OCI-LY1 (cell line): ENCODE measurements at regions not wholly inside any gene's neighbourhood (a gene's known extent, or its start where the extent isn't known, plus 50 kb on each side); places are given as distances from the start of the nearest gene placed in this dataset.

Source experiments
- H2AFZ ChIP-seq: fragments of 200-600 bp; sonication (generic), shearing (Covaris generic); 2 replicates; pipeline ENCODE4 v1.6.0; 2014; ENCODE audit warnings: antibody characterized with exemption, mild to moderate bottlenecking, low read length
- H3F3A ChIP-seq: fragments of 200-600 bp; sonication (generic), shearing (Covaris generic); 2 replicates; pipeline ENCODE4 v1.6.0; 2014; ENCODE audit warnings: mild to moderate bottlenecking, antibody characterized with exemption, low read length, moderate library complexity; ENCODE audit not compliant: insufficient read depth
- H3K27ac ChIP-seq: fragments of 200-600 bp; sonication (generic); 2 replicates; pipeline ENCODE4 v1.5.1; 2014; ENCODE audit warnings: low read length, mixed run types, mild to moderate bottlenecking, low read depth; ENCODE audit not compliant: poor library complexity, severe bottlenecking
- H3K27me3 ChIP-seq: fragments of 200-600 bp; sonication (generic); 2 replicates; pipeline ENCODE4 v1.6.0; 2014; ENCODE audit warnings: antibody characterized with exemption, mild to moderate bottlenecking, low read length, moderate library complexity; ENCODE audit not compliant: insufficient read depth
- H3K36me3 ChIP-seq: fragments of 200-600 bp; sonication (generic); 2 replicates; pipeline ENCODE4 v1.6.1; 2014; ENCODE audit warnings: mild to moderate bottlenecking, antibody characterized with exemption, low read length, moderate library complexity, mixed read lengths; ENCODE audit not compliant: insufficient read depth
- H3K4me1 ChIP-seq: fragments of 200-600 bp; sonication (generic); 2 replicates; pipeline ENCODE4 v1.5.1; 2014; ENCODE audit warnings: mild to moderate bottlenecking, low read length, moderate library complexity; ENCODE audit not compliant: insufficient read depth, severe bottlenecking
- H3K4me2 ChIP-seq: fragments of 200-600 bp; sonication (generic), shearing (Covaris generic); 2 replicates; pipeline ENCODE4 v1.6.1; 2014; ENCODE audit warnings: low read length
- H3K4me3 ChIP-seq: fragments of 200-600 bp; sonication (generic); 2 replicates; pipeline ENCODE4 v1.5.1; 2014; ENCODE audit warnings: low read length, low read depth, mild to moderate bottlenecking, mixed read lengths; ENCODE audit not compliant: poor library complexity, severe bottlenecking
- H3K79me2 ChIP-seq: fragments of 200-600 bp; shearing (Covaris generic); 2 replicates; pipeline ENCODE4 v1.6.1; 2016; ENCODE audit warnings: mixed run types, low read length, mixed read lengths; ENCODE audit not compliant: insufficient read depth
- H3K9ac ChIP-seq: fragments of 200-600 bp; sonication (generic), shearing (Covaris generic); 2 replicates; pipeline ENCODE4 v1.6.1; 2014; ENCODE audit warnings: mild to moderate bottlenecking, low read length, mixed read lengths
- H3K9me2 ChIP-seq: fragments of 200-600 bp; sonication (generic), shearing (Covaris generic); 2 replicates; pipeline ENCODE4 v1.6.1; 2014; ENCODE audit warnings: low read depth, mild to moderate bottlenecking, low read length, mixed read lengths
- H3K9me3 ChIP-seq: fragments of 200-600 bp; shearing (Covaris generic); 2 replicates; pipeline ENCODE4 v1.6.1; 2014; ENCODE audit warnings: low read length, mixed read lengths
- H4K20me1 ChIP-seq: fragments of 200-600 bp; sonication (generic), shearing (Covaris generic); 2 replicates; pipeline ENCODE4 v1.6.0; 2016; ENCODE audit warnings: mild to moderate bottlenecking, low read length; ENCODE audit not compliant: insufficient read depth
- CTCF ChIP-seq: fragments of 200-600 bp; sonication (generic), shearing (Covaris generic); IDR thresholded peaks from 2 replicates; pipeline ENCODE4 v1.5.1; 2017; ENCODE audit warnings: mild to moderate bottlenecking, antibody characterized with exemption, low read length, moderate library complexity, mixed read lengths
- EZH2 ChIP-seq: fragments of 200-600 bp; sonication (generic), shearing (Covaris generic); IDR thresholded peaks from 2 replicates; pipeline ENCODE4 v1.8.0; 2017; ENCODE audit warnings: borderline replicate concordance, mixed run types, mild to moderate bottlenecking, antibody characterized with exemption, low read length, moderate library complexity, mixed read lengths

- Histone ChIP-seq H3K79me2 (no peaks in the 10 kb centered on the region), H3K27ac (no peak overlapping the region), H3K4me1 (no peaks in the 10 kb centered on the region), H2AFZ (no peak overlapping the region), H3K36me3 (no peaks in the 10 kb centered on the region), H3K4me2 (no peak overlapping the region), H4K20me1 (no peaks in the 10 kb centered on the region), H3K9me2 (no peaks in the 10 kb centered on the region), H3K9ac (no peak overlapping the region), H3K9me3 (no peaks in the 10 kb centered on the region), H3F3A (no peaks in the 10 kb centered on the region), H3K4me3 (no peak overlapping the region), H3K27me3 (no peaks in the 10 kb centered on the region)
- TF ChIP-seq CTCF (no peak), EZH2 (no peak)
Observed at GRCh38 chr10:1858048-1858447, 120.7 kb upstream of the ADARB2 start.

GRCh38 chr10:1855911-1856310, 118.6 kb upstream of the ADARB2 start:
- no peak overlapping the region for H3K27ac ChIP-seq
- H2AFZ ChIP-seq = no peak overlapping the region
- no peak overlapping the region for H3K4me3 ChIP-seq
- H3K79me2 ChIP-seq = no peaks in the 10 kb centered on the region
- H3K9me3 ChIP-seq = no peaks in the 10 kb centered on the region
- no peaks in the 10 kb centered on the region for H3F3A ChIP-seq
- TF ChIP-seq CTCF (no peak), EZH2 (no peak)
- no peaks in the 10 kb centered on the region for H3K4me1 ChIP-seq
- no peak overlapping the region for H3K4me2 ChIP-seq
- no peaks in the 10 kb centered on the region for H4K20me1 ChIP-seq
- no peaks in the 10 kb centered on the region for H3K9me2 ChIP-seq
- no peaks in the 10 kb centered on the region for H3K27me3 ChIP-seq
- H3K36me3 ChIP-seq = no peaks in the 10 kb centered on the region
- no peak overlapping the region for H3K9ac ChIP-seq

GRCh38 chr10:1854271-1854670, 116.9 kb upstream of the ADARB2 start:
- Histone ChIP-seq H4K20me1 (no peaks in the 10 kb centered on the region), H3F3A (no peaks in the 10 kb centered on the region), H3K27me3 (no peaks in the 10 kb centered on the region), H3K9ac (no peak overlapping the region), H2AFZ (no peak overlapping the region), H3K79me2 (no peaks in the 10 kb centered on the region), H3K4me2 (no peak overlapping the region), H3K4me3 (no peak overlapping the region), H3K9me2 (no peaks in the 10 kb centered on the region), H3K9me3 (no peaks in the 10 kb centered on the region), H3K4me1 (no peaks in the 10 kb centered on the region), H3K36me3 (no peaks in the 10 kb centered on the region), H3K27ac (no peak overlapping the region)
- TF ChIP-seq EZH2 = no peak
- TF ChIP-seq CTCF = no peak
